AG04450 (cell line): ENCODE measurements at regions not wholly inside any gene's neighbourhood (a gene's known extent, or its start where the extent isn't known, plus 50 kb on each side); places are given as distances from the start of the nearest gene placed in this dataset.

Experiments
- CTCF ChIA-PET: fragments of 300-600, 350-600 bp; formaldehyde crosslinking; extraction: SDS; loops from one replicate; lab custom pipeline; 2022; ENCODE audit warnings: antibody characterized with exemption, inconsistent platforms; lab: Charles Lee
- POLR2A ChIA-PET: fragments of 350-600 bp; formaldehyde crosslinking; extraction: SDS; loops from one replicate; lab custom pipeline; 2021; ENCODE audit warnings: antibody characterized with exemption, inconsistent platforms; lab: Yijun Ruan, JAX
- DNase-seq: peaks from one replicate; pipeline ENCODE4 v3.0.0-alpha.2; 2011; ENCODE audit warnings: low read depth, low spot score
- H3K27ac ChIP-seq: one replicate; pipeline ENCODE4 v1.5.1; 2012; ENCODE audit warnings: low read depth, low read length, control low read depth
- H3K27me3 ChIP-seq: one replicate; pipeline ENCODE4 v1.6.0; 2012; ENCODE audit warnings: low read length; ENCODE audit not compliant: control insufficient read depth, insufficient read depth
- H3K4me3 ChIP-seq: 2 replicates; pipeline ENCODE4 v1.5.1; 2011; ENCODE audit warnings: mild to moderate bottlenecking, low read depth, low read length, control low read depth
- H3K9me3 ChIP-seq: 2 replicates; pipeline ENCODE4 v1.5.1; 2012; ENCODE audit warnings: low read length; ENCODE audit not compliant: control insufficient read depth, insufficient read depth
- CTCF ChIP-seq: IDR thresholded peaks from 2 replicates; pipeline ENCODE4 v1.5.1; 2011; ENCODE audit warnings: low read depth, low read length, control low read depth, inconsistent platforms

- Histone ChIP-seq H3K27me3 (no peaks in the 10 kb centered on the region), H3K4me3 (no peak overlapping the region), H3K9me3 (peaks cover 4% of the 10 kb centered on the region), H3K27ac (no peak overlapping the region)
- POLR2A ChIA-PET, result no interaction called here
- DNase-seq, result no peak
- CTCF ChIA-PET, result interaction anchor here (1.1 to 2.1 kb wide), 2 partner anchors 775 to 802 kb away, joined by 3 to 9 read pairs; no protein-coding TSS in a partner anchor
- no peak for TF ChIP-seq CTCF
Measured at GRCh38 chr4:175539498-175539897, 272.6 kb downstream of the GPM6A start.

GRCh38 chr4:175540151-175540550, 271.9 kb downstream of the GPM6A start:
- Histone ChIP-seq H3K27me3 (no peaks in the 10 kb centered on the region), H3K9me3 (peaks cover 4% of the 10 kb centered on the region), H3K4me3 (no peak overlapping the region), H3K27ac (no peak overlapping the region)
- ChIA-PET POLR2A (no interaction called here), CTCF (interaction anchor here (1.1 to 2.1 kb wide), 2 partner anchors 776 to 801 kb away, joined by 3 to 9 read pairs; no protein-coding TSS in a partner anchor)
- DNase-seq, result no peak
- no peak for TF ChIP-seq CTCF

- ChIA-PET POLR2A (no interaction called here), CTCF (interaction anchor here (1.1 to 2.1 kb wide), 2 partner anchors 776 to 800 kb away, joined by 3 to 9 read pairs; no protein-coding TSS in a partner anchor)
- Histone ChIP-seq H3K27me3 (no peaks in the 10 kb centered on the region), H3K27ac (no peak overlapping the region), H3K4me3 (no peak overlapping the region), H3K9me3 (peaks cover 4% of the 10 kb centered on the region)
- no peak for DNase-seq
- no peak for TF ChIP-seq CTCF
Measured at GRCh38 chr4:175540732-175541131, 271.3 kb downstream of the GPM6A start.

GRCh38 chr4:175542786-175543185, 269.3 kb downstream of the GPM6A start:
- ChIA-PET POLR2A (no interaction called here), CTCF (no interaction called here)
- no peak for TF ChIP-seq CTCF
- Histone ChIP-seq H3K27me3 (no peaks in the 10 kb centered on the region), H3K9me3 (peaks cover 4% of the 10 kb centered on the region), H3K27ac (no peak overlapping the region), H3K4me3 (no peak overlapping the region)
- DNase-seq, result no peak

- Histone ChIP-seq H3K27me3 (no peaks in the 10 kb centered on the region), H3K27ac (no peak overlapping the region), H3K9me3 (no peaks in the 10 kb centered on the region), H3K4me3 (no peak overlapping the region)
- TF ChIP-seq CTCF, result no peak
- DNase-seq, result no peak
- POLR2A ChIA-PET, result no interaction called here
- CTCF ChIA-PET, result interaction anchor here (0.6 kb wide), 1 partner anchor 766 kb away, joined by 3 read pairs; no protein-coding TSS in a partner anchor
Measured at GRCh38 chr4:175559126-175559525, 252.9 kb downstream of the GPM6A start.
